EL (cell line): ENCODE measurements at regions not wholly inside any gene's neighbourhood (a gene's known extent, or its start where the extent isn't known, plus 50 kb on each side); places are given as distances from the start of the nearest gene placed in this dataset.

Experiments used
- DNase-seq: peaks from one replicate; pipeline ENCODE4 v3.0.0-alpha.2; 2016

- DNase-seq, result no peak
Measured at GRCh38 chr13:30105381-30105780, 202.0 kb downstream of the KATNAL1 start.

- DNase-seq, result peak; percentile 51
Measured at GRCh38 chr13:30103161-30103840, 204.1 kb downstream of the KATNAL1 start.

- DNase-seq, result no peak
Measured at GRCh38 chr13:30100226-30100625, 207.1 kb downstream of the KATNAL1 start.

GRCh38 chr13:30097701-30098100 lies 209.7 kb downstream of the KATNAL1 start:
- DNase-seq, result no peak

- no peak for DNase-seq
Measured at GRCh38 chr13:30097089-30097488, 210.3 kb downstream of the KATNAL1 start.

GRCh38 chr13:30094015-30094414 lies 213.3 kb downstream of the KATNAL1 start:
- DNase-seq, result no peak

- no peak for DNase-seq
Measured at GRCh38 chr13:30093236-30093635, 214.1 kb downstream of the KATNAL1 start.

GRCh38 chr13:30091691-30092090 lies 215.7 kb downstream of the KATNAL1 start:
- DNase-seq, result no peak

- DNase-seq, result no peak
Measured at GRCh38 chr13:30091035-30091434, 216.3 kb downstream of the KATNAL1 start.

GRCh38 chr13:30088312-30088855 lies 219.0 kb downstream of the KATNAL1 start:
- no peak for DNase-seq

- no peak for DNase-seq
Measured at GRCh38 chr13:30085087-30085486, 222.3 kb downstream of the KATNAL1 start.

GRCh38 chr13:30082391-30082790 lies 225.0 kb downstream of the KATNAL1 start:
- DNase-seq, result no peak

- no peak for DNase-seq
Measured at GRCh38 chr13:30081331-30081730, 226.0 kb downstream of the KATNAL1 start.

- no peak for DNase-seq
Measured at GRCh38 chr13:30079501-30079900, 227.8 kb downstream of the KATNAL1 start.

GRCh38 chr13:30078059-30078458 lies 227.6 kb upstream of the UBL3 start:
- DNase-seq, result no peak

GRCh38 chr13:30077240-30077735 lies 226.9 kb upstream of the UBL3 start:
- no peak for DNase-seq

- DNase-seq, result no peak
Measured at GRCh38 chr13:30074955-30075614, 224.7 kb upstream of the UBL3 start.

GRCh38 chr13:30074431-30074830 lies 224.0 kb upstream of the UBL3 start:
- no peak for DNase-seq

GRCh38 chr13:30072818-30073186 lies 222.4 kb upstream of the UBL3 start:
- no peak for DNase-seq

GRCh38 chr13:30071969-30072817 lies 221.8 kb upstream of the UBL3 start:
- no peak for DNase-seq

GRCh38 chr13:30065181-30065580 lies 214.8 kb upstream of the UBL3 start:
- DNase-seq, result no peak

- DNase-seq, result no peak
Measured at GRCh38 chr13:30063892-30064291, 213.5 kb upstream of the UBL3 start.

- DNase-seq, result peak; percentile 16
Measured at GRCh38 chr13:30061217-30061616, 210.8 kb upstream of the UBL3 start.
